ENCODE measurements at regions not wholly inside any gene's neighbourhood (a gene's known extent, or its start where the extent isn't known, plus 50 kb on each side); places are given as distances from the start of the nearest gene placed in this dataset.

DNA sequence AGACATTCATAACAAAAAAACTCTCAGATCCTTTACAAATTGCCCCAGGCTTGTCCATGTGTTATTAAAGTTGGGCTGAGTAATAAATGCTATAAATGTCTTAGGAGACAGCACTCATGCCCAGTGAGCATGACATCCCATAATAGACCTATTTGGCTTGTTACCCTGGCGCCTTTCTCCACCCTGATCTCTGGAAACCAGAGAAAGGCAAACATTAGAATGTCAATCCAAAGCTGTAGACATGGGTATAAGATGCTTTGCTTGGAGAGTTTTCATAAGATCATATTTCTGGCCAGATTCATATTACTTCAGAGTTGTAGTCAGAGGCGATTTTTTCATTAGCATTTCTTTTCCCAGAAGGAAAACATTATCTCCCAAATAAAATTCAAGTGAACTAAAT is 161.3 kb upstream of the UBASH3B start:
- TF ChIP-seq EZH2 (IDR thresholded peaks at IDR 0.05; ENCODE audit: low read depth, low read length, severe bottlenecking) (no peak), RAD21 (IDR thresholded peaks at IDR 0.05 in 1 of 2, conservative IDR thresholded peaks at IDR 0.05 in 1 of 2; ENCODE audit: low read depth in 2 of 2, low read length in 2 of 2) (no peak), RXRA (IDR thresholded peaks at IDR 0.05; ENCODE audit: insufficient read depth, low read depth, low read length) (no peak), CREB1 (IDR thresholded peaks at IDR 0.05) (no peak)
- TF ChIP-seq, protein P1, sequence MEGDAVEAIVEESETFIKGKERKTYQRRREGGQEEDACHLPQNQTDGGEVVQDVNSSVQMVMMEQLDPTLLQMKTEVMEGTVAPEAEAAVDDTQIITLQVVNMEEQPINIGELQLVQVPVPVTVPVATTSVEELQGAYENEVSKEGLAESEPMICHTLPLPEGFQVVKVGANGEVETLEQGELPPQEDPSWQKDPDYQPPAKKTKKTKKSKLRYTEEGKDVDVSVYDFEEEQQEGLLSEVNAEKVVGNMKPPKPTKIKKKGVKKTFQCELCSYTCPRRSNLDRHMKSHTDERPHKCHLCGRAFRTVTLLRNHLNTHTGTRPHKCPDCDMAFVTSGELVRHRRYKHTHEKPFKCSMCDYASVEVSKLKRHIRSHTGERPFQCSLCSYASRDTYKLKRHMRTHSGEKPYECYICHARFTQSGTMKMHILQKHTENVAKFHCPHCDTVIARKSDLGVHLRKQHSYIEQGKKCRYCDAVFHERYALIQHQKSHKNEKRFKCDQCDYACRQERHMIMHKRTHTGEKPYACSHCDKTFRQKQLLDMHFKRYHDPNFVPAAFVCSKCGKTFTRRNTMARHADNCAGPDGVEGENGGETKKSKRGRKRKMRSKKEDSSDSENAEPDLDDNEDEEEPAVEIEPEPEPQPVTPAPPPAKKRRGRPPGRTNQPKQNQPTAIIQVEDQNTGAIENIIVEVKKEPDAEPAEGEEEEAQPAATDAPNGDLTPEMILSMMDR (IDR thresholded peaks at IDR 0.05; ENCODE audit: control extremely low read depth in 1 of 3, insufficient read depth in 1 of 3, low read depth in 1 of 3, low read length in 3 of 3): no peak
- TF ChIP-seq, protein P2, sequence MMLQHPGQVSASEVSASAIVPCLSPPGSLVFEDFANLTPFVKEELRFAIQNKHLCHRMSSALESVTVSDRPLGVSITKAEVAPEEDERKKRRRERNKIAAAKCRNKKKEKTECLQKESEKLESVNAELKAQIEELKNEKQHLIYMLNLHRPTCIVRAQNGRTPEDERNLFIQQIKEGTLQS (IDR thresholded peaks at IDR 0.05; ENCODE audit: insufficient read depth, low read depth, low read length): no peak
- TF ChIP-seq, protein P3, sequence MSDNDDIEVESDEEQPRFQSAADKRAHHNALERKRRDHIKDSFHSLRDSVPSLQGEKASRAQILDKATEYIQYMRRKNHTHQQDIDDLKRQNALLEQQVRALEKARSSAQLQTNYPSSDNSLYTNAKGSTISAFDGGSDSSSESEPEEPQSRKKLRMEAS (IDR thresholded peaks at IDR 0.05): no peak

Data from H1 (cell line).